ENCODE measurements at regions not wholly inside any gene's neighbourhood (a gene's known extent, or its start where the extent isn't known, plus 50 kb on each side); places are given as distances from the start of the nearest gene placed in this dataset.

GRCh38 chrX:98028691-98029090 is 1145.0 kb downstream of the RPA4 start:
- TF ChIP-seq ZBTB7A (IDR thresholded peaks at IDR 0.05; ENCODE audit: low read depth) (no peak), CEBPB (IDR thresholded peaks at IDR 0.05) (no peak), NFIC (IDR thresholded peaks at IDR 0.05) (no peak), TAF1 (IDR thresholded peaks at IDR 0.05; ENCODE audit: low read depth) (no peak), TEAD4 (IDR thresholded peaks at IDR 0.05) (no peak), RAD21 (IDR thresholded peaks at IDR 0.05; ENCODE audit: low read depth) (no peak), TCF12 (IDR thresholded peaks at IDR 0.05; ENCODE audit: low read depth) (no peak)
- TF ChIP-seq, protein P1, sequence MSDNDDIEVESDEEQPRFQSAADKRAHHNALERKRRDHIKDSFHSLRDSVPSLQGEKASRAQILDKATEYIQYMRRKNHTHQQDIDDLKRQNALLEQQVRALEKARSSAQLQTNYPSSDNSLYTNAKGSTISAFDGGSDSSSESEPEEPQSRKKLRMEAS (IDR thresholded peaks at IDR 0.05) = no peak
- TF ChIP-seq, protein P2, sequence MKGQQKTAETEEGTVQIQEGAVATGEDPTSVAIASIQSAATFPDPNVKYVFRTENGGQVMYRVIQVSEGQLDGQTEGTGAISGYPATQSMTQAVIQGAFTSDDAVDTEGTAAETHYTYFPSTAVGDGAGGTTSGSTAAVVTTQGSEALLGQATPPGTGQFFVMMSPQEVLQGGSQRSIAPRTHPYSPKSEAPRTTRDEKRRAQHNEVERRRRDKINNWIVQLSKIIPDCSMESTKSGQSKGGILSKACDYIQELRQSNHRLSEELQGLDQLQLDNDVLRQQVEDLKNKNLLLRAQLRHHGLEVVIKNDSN (IDR thresholded peaks at IDR 0.05) = no peak

- TF ChIP-seq YY1 (IDR thresholded peaks at IDR 0.05; ENCODE audit: low read depth) = no peak
- no peak for TF ChIP-seq TAF1 (IDR thresholded peaks at IDR 0.05; ENCODE audit: low read depth)
- no peak for TF ChIP-seq TEAD4 (IDR thresholded peaks at IDR 0.05)
- TF ChIP-seq EGR1 (IDR thresholded peaks at IDR 0.05) = no peak
Observed at GRCh38 chrX:98029861-98030260, 1146.2 kb downstream of the RPA4 start.

DNA sequence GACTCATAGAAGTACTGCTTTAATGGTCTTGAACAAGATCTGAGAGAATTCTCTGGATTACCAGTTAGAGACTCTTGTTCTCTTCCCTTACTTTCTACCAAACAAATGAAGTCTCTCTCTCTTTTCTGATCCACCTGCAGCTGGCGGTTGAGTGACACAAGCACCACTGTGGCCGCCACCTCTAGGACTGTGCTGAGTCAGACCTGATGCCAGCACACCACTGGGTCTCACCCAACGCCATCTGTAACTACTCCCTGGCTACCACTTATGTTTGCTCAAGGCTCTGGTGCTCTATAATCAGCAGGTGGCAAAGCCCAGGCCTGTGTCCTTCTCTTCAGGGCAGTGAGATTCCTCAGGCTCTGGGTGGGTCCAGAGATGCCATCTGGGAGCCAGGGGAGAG is 1173.5 kb downstream of the RPA4 start:
- TF ChIP-seq ZBTB7A (IDR thresholded peaks at IDR 0.05; ENCODE audit: low read depth) = no peak
- TF ChIP-seq TCF12 (IDR thresholded peaks at IDR 0.05; ENCODE audit: low read depth) = no peak
- TF ChIP-seq NFIC (IDR thresholded peaks at IDR 0.05) = no peak
- no peak for TF ChIP-seq RAD21 (IDR thresholded peaks at IDR 0.05; ENCODE audit: low read depth)
- TF ChIP-seq, protein P1 (IDR thresholded peaks at IDR 0.05) = no peak
- no peak for TF ChIP-seq TEAD4 (IDR thresholded peaks at IDR 0.05)
- TF ChIP-seq YY1 (IDR thresholded peaks at IDR 0.05; ENCODE audit: low read depth) = no peak
- no peak for TF ChIP-seq CEBPB (IDR thresholded peaks at IDR 0.05)
- no peak for TF ChIP-seq EGR1 (IDR thresholded peaks at IDR 0.05)

DNA sequence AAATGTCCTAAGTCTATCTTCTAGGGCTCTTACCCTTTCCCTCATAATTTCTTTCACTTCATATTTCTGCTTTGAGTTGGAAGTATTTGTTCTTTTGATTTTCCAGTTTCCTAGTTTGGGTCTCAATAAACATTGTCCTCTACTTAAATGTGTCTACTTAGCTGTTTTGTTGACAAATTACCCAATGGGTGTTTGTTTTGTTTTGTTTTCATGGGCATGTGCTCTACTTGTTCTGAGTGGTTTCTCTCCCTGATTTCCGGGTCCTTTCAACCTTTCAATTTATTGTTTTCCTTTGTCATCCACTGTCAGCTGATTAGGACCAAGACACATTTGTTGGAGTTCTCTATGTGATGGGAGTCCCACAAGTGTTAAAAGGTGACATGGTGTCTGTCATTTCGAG is 1181.4 kb downstream of the RPA4 start:
- TF ChIP-seq CREB1 (IDR thresholded peaks at IDR 0.05; ENCODE audit: low read depth) (no peak), TAF1 (IDR thresholded peaks at IDR 0.05; ENCODE audit: low read depth) (no peak), EGR1 (IDR thresholded peaks at IDR 0.05) (no peak), TCF12 (IDR thresholded peaks at IDR 0.05; ENCODE audit: low read depth) (no peak), TEAD4 (IDR thresholded peaks at IDR 0.05) (no peak)

GRCh38 chrX:98067611-98068010 is 1183.9 kb downstream of the RPA4 start:
- TF ChIP-seq FOXM1 (IDR thresholded peaks at IDR 0.05; ENCODE audit: borderline replicate concordance, low read depth) = no peak
- no peak for TF ChIP-seq NFIC (IDR thresholded peaks at IDR 0.05)
- TF ChIP-seq EP300 (IDR thresholded peaks at IDR 0.05; ENCODE audit: borderline replicate concordance) = no peak
- no peak for TF ChIP-seq EGR1 (IDR thresholded peaks at IDR 0.05)
- TF ChIP-seq RAD21 (IDR thresholded peaks at IDR 0.05; ENCODE audit: low read depth) = no peak
- TF ChIP-seq TCF12 (IDR thresholded peaks at IDR 0.05; ENCODE audit: low read depth) = no peak
- no peak for TF ChIP-seq CEBPB (IDR thresholded peaks at IDR 0.05)
- no peak for TF ChIP-seq CREB1 (IDR thresholded peaks at IDR 0.05; ENCODE audit: low read depth)
- no peak for TF ChIP-seq ZBTB7A (IDR thresholded peaks at IDR 0.05; ENCODE audit: low read depth)
- TF ChIP-seq, protein P2 (IDR thresholded peaks at IDR 0.05) = no peak
- TF ChIP-seq, protein P1 (IDR thresholded peaks at IDR 0.05) = no peak
- TF ChIP-seq YY1 (IDR thresholded peaks at IDR 0.05; ENCODE audit: low read depth) = no peak
- no peak for TF ChIP-seq TEAD4 (IDR thresholded peaks at IDR 0.05)

- TF ChIP-seq CREB1 (IDR thresholded peaks at IDR 0.05; ENCODE audit: low read depth) = no peak
- TF ChIP-seq FOXM1 (IDR thresholded peaks at IDR 0.05; ENCODE audit: borderline replicate concordance, low read depth) = no peak
- TF ChIP-seq ZBTB7A (IDR thresholded peaks at IDR 0.05; ENCODE audit: low read depth) = no peak
- TF ChIP-seq NFIC (IDR thresholded peaks at IDR 0.05) = no peak
- no peak for TF ChIP-seq CEBPB (IDR thresholded peaks at IDR 0.05)
- no peak for TF ChIP-seq RAD21 (IDR thresholded peaks at IDR 0.05; ENCODE audit: low read depth)
- TF ChIP-seq REST (IDR thresholded peaks at IDR 0.05; ENCODE audit: low read depth) = no peak
- no peak for TF ChIP-seq TAF1 (IDR thresholded peaks at IDR 0.05; ENCODE audit: low read depth)
- TF ChIP-seq EP300 (IDR thresholded peaks at IDR 0.05; ENCODE audit: borderline replicate concordance) = no peak
- no peak for TF ChIP-seq TEAD4 (IDR thresholded peaks at IDR 0.05)
Observed at GRCh38 chrX:98068024-98068580, 1184.4 kb downstream of the RPA4 start.

DNA sequence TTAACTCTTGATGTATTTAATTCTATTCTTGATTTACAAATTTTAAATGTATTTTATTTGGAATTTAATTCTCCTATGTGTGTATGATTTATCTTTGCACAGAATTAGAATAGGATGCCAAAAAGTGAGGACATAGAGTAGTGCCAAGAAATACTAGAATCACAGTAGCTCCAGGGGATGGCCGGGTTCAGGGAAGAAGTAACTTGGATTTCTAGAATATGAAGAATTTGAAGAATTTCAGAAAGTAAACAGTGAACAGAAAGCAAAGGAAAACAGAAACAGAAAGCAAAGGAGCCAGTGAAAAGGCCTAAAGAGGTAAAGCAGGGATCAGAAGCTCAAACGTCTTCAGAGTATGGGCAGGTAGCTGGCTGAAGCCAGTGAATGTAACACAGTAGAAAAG is 1187.6 kb downstream of the RPA4 start:
- TF ChIP-seq CEBPB (IDR thresholded peaks at IDR 0.05) (no peak), EGR1 (IDR thresholded peaks at IDR 0.05) (no peak), TEAD4 (IDR thresholded peaks at IDR 0.05) (no peak), FOXM1 (IDR thresholded peaks at IDR 0.05; ENCODE audit: borderline replicate concordance, low read depth) (no peak), CREB1 (IDR thresholded peaks at IDR 0.05; ENCODE audit: low read depth) (no peak), YY1 (IDR thresholded peaks at IDR 0.05; ENCODE audit: low read depth) (no peak), TCF12 (IDR thresholded peaks at IDR 0.05; ENCODE audit: low read depth) (no peak), EP300 (IDR thresholded peaks at IDR 0.05; ENCODE audit: borderline replicate concordance) (no peak), ZBTB7A (IDR thresholded peaks at IDR 0.05; ENCODE audit: low read depth) (no peak), TAF1 (IDR thresholded peaks at IDR 0.05; ENCODE audit: low read depth) (no peak), NFIC (IDR thresholded peaks at IDR 0.05) (no peak), RAD21 (IDR thresholded peaks at IDR 0.05; ENCODE audit: low read depth) (no peak), REST (IDR thresholded peaks at IDR 0.05; ENCODE audit: low read depth) (no peak)
- TF ChIP-seq, protein P1 (IDR thresholded peaks at IDR 0.05) = no peak
- TF ChIP-seq, protein P2 (IDR thresholded peaks at IDR 0.05) = no peak

Measured in Ishikawa (cell line).